ENCODE measurements at regions not wholly inside any gene's neighbourhood (a gene's known extent, or its start where the extent isn't known, plus 50 kb on each side); places are given as distances from the start of the nearest gene placed in this dataset.

GRCh38 chr9:89697553-89697952, 92.7 kb downstream of the GADD45G start:
- no peak for DNase-seq

DNA sequence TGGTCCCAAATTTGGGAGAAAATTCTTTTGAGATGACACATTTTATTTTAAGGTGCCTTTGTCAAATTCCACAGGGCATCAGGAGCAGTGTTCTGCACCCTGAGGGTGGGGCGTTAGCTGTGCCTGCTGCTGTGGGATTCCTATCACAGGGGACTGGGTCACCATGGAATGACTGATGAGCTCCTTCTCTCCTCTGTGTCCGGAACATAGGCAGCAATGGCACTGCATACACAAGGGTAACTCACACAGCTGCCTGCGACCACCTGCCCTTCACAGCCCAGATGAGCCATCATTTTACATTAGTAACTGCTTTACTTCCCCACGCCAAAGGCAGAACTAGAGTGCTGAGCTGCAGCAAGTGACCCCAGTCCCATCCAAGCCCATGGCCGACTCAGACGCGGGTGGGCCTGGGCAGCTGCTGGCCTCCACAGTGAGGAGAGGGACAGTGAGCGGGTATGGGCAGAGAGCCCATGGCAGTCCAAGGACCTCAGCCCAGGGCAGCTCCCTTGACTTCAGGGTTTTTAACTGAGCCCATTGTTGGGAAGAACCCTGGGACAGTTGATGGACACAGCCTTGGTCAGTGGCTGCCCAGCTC, 93.7 kb downstream of the GADD45G start:
- no peak for DNase-seq

DNA sequence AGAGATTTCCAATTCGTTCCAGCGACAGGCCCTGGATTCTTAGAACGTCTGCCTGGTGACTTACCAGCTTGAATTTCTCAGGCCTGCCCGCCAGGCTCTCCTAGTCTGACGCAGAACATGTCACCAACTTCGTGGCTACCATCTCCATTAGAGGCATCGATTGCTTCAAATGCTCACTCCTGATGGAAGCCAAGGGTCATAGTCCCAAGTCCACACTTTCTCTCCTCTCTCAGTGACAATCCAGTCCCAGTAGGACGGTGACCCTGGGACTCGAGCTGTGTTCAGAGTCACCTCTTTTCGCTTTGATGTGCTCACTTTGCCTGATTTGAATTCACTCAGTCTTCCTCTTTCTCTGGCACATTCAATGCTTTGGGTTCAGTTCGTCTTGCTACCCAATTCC, 94.8 kb downstream of the GADD45G start:
- no peak for DNase-seq

DNA sequence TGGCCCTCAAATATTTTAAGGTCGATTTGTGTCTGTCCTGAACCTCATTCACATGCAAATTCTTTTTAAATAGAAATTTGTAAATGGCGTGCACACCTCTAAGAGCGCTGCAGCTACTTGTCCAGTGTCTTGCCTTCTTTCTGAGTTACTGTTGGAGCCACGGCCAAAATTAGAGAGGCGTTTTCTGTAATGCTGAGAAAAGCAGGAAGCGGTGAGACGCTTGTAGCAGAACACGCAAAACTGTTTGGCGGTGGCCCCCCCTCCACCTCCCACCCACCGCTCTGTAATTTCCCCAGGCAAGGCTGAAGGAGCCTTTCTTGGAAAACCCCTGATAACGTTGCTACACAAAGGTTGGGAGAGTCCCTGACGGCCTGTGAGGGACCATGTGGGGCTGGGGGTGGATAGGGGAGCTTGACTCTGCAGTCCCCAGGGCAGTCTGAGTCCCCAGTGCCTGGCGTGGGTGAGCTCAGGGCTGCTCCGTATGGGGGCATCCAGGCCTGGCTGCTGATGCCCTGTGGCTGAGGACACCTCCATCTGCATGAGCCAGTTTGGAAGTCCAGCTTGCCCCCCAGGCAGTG, 96.5 kb downstream of the GADD45G start:
- DNase-seq = peak; percentile 68 to 80

DNA sequence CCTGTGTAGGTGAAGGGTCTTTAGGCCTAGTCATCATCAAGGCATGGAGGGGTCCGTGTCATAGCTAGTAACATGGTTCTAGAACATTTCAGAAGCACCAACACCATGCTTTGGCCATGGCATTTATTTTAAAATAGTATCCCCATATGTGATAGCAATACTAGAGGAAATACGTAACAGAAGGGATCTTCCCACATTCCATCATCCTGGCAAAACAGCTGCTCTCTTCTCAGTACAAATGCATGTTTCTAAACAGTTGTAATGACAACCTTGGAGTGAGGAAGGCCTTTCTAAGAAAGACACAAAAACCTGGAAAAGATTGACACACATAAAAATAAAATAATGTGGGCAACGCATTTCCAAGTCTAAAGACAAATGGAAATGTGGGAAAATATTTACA, 97.6 kb downstream of the GADD45G start:
- no peak for DNase-seq

DNA sequence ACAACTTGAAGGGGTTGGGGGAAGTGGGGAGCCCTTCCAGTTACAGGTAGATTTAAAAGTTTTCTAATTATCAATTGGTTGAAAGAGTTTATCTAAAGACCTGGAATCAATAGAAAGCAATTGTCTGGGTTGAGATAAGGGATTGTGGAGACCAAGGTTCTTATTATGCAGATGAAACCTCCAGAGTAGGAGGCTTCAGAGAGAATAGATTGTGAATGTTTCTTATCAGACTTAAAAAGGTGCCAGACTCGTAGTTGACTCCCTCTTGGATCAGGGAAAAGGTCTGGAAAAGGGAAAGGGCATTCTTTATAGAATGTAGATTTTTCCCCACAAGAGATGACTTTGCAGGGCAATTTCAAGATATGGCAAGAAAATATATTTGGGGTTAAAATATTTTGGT, 100.8 kb downstream of the GADD45G start:
- DNase-seq = no peak

GRCh38 chr9:89706086-89706485, 101.3 kb downstream of the GADD45G start:
- DNase-seq = no peak

DNA sequence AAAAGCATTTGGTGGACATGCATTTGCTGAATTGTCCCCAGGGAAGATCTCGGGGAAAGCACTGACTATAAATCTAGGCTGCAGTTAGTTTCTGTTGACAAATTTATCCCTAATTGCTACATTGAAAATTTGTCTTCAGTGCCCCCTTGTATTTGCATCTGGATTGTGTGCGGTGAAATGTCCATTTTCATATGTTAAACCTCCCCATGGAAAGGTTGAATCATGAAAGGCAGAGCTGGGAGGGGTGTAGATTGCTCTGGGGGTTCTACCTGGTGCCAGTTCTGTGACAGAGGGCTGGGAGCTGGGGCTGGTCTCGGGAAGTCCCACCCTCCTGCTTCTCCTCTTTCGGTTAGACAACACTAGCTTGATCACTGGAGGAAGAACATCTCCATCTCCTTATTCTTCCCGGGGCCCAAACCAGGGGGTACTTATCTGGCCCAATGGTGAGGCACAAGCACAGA, 101.9 kb downstream of the GADD45G start:
- no peak for DNase-seq

DNA sequence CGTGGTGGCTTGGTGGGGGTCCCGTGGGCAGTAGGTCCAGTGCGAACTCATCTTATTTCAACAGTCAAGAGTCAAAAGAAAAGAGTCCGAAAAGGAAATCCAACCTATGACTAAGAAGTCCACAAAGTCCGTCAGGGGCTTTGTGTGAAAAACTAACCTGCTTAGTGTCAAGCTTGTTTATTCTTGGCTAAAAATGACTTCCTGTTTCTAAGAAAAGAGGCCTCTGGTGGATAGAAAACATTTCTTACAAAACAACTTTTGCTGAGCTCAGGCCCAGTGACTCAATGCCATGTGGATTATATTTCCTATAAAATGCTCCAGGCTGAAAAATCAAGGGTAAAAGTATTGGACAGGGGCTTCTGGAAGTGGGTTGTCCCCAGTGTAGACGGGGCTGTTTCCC, 105.9 kb downstream of the GADD45G start:
- peak in 1 of 2 donors; percentile 19 for DNase-seq

DNA sequence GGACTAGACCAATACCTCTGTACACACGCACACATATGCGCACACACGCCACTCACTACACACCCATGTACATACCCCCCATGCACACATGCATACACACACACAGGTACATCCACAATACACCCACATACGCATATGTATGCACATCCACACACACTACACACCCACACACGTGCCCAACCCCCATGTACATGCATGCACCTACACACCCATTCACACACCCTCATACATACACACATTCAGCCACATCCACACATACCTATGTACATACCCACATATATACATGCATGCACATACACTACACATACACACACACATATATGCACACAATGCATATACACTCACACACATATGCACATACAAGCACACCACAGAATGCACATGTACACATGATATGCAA, 107.1 kb downstream of the GADD45G start:
- no peak for DNase-seq

DNA sequence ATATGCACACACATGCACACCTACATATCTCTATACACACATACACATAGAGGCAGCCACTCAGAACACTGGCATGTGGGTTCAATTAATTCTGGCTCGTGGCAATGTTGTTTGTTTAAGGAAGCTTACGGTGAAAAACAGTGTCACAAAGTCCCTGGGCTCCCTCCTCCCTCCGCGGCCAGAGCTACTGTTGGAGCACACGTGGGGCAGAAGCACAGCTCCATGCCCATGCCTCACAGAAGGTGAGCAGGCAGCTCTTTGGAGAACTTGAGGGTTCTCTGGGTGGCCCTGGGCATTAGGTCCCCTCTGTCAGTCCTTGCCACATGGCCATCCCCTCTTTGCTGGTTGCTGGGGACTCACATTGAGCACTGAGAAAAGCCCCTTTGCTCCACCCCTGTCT, 107.5 kb downstream of the GADD45G start:
- no peak for DNase-seq

DNA sequence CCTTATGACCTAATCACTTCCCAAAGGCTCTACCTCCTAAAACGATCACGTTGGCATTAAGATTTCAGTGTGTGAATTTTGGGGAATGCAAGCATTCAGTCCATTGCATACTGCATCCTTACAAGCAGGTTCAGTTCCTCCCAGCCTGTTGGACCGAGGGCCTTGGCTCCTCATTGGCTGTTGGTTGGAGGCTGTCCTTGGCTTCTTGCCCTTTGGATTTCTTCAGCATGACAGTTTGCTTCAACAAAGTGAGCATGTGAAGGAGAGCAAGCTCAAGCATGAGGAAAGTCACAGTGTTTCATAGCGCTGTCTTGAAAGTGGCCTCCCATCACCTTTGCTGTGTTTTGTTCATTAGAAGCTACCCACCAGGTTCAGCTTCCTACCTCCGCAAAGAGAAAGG, 109.5 kb downstream of the GADD45G start:
- DNase-seq = no peak

DNA sequence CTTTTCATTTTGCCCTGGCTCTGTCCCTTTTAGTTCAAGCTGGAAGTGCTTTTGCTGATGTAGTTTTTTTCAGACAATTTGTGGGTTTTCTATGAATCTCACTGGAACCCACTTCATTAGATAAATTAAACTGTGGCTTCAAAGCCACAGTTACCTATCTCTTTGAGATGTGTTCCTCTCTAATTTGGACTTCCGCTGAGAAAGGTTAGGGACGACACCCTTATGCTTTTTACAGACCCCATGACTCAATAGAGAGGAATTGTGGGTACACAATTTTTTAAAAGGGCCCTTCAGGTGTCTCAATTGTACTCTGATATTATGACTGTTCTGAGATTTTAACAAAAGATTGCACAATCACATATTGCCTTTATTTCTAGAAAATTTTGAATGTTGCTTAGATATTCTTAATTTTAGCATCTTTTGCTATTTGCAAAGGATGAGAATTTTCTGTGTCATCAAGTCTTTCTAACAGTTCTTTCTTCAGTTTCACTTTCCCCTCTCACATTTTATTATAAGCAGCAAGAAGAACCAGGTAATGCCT, 110.6 kb downstream of the GADD45G start:
- DNase-seq = peak in 1 of 2 donors; percentile 38

DNA sequence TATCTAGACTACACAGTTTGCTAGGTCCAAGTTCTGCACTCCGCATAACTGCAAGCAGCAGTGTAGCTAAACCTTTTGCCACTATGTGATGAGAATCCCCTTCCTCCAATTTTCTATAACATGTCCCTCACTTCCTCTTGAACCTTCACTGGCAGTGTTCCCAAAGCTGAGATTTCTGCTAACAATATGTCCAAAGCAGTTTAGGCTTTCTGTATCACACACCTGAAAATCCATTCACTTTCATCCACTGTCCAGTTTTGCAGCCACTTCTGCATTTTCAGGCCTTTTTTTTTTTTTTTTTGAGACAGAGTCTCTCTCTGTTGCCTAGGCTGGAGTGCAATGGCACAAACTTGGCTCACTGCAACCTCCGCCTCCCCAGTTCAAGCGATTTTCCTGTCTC, 111.1 kb downstream of the GADD45G start:
- no peak for DNase-seq

- no peak for DNase-seq
These were observed 111.7 kb downstream of the GADD45G start for GRCh38 chr9:89716559-89716958.

DNA sequence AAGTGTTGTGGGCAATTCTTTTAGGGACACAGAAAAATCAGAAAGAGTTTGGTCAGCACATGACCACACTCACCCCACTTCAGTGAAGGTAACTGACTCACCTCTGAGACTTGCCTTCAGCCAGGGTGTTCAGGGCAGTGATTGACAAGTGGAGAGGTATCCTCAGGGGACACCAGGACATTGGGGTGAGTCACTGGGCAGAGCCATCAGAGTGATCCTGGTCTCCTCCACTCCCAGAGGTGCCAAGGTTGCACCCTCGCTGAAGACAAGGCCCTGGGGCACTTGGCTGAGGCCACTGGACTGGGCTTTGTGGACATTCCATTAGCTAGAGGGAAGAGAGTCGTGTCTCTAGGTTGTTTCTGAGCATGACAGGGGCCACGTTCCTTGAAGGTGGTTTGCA, 113.4 kb downstream of the GADD45G start:
- DNase-seq = no peak

GRCh38 chr9:89718651-89719050, 113.8 kb downstream of the GADD45G start:
- no peak for DNase-seq

DNA sequence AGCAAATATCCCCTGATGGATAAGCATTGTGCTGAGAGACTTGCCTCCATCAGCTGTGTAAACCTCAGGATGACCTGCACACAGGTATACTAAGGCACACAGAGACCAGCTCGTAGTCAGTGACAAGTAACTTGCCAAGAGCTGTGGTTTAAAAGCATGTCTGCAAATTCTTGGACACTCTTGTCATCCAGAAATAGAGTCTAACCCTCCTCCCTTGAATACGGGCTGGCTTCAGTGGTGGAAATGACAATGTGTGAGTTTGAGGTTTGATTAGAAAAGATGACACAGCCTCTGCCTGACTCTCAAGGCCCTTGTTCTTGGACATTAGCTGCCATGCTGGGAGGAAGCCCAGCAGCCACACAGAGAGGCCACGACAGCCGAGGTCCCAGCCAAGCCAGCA, 114.4 kb downstream of the GADD45G start:
- DNase-seq = no peak

DNA sequence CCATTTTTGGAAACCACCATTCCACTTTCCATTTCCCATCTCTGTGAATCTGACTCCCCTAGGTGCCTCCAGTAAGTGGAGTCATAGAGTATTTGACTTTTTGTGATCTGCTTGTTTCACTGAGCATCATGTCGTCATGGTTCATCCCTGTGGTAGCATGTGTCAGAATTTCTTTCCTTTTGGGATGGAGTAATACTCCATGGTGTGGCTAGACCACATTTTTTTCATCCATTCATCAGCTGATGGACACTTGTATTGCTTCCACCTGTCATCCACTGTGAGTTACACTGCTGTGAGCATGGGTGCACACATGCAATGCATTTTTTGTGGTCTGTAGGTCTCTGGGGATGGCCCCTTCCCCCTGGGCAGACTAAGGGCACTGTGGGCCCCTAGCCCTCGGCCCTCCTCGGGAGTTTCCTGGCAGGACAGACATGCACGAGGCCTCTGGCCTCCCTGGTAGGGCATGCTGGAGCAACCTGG, 115.9 kb downstream of the GADD45G start:
- no peak for DNase-seq

- DNase-seq = no peak
These were observed 116.4 kb downstream of the GADD45G start for GRCh38 chr9:89721176-89721700.

DNA sequence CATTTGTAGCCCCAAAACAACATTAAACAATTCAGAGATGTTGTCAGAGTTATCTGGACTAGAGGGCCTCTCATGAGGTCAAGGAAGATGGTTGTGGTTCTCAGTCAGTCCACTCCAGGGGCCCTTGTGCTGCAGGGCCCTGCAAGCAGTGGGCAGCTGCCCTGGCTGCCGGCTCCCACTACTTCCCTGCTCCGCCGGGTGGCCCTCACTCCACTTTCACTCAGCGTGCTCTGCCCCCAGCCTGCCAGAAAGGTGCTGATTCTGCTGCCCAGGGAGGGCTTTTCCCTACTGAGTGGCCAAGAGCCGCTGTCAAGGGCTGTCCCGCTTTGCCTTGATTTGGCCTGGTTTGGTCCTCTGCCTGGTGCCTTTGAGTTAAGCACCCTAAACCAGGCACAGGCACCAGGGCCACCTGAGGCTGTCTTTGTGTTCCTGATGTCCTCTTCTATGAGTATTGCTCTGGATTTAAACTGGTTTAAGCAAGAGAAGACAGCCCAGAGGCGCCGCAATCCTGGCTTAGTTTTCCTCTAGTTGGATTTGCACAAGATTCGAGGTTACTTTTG, 117.2 kb downstream of the GADD45G start:
- DNase-seq = no peak

GRCh38 chr9:89722712-89723111, 117.9 kb downstream of the GADD45G start:
- no peak for DNase-seq

DNA sequence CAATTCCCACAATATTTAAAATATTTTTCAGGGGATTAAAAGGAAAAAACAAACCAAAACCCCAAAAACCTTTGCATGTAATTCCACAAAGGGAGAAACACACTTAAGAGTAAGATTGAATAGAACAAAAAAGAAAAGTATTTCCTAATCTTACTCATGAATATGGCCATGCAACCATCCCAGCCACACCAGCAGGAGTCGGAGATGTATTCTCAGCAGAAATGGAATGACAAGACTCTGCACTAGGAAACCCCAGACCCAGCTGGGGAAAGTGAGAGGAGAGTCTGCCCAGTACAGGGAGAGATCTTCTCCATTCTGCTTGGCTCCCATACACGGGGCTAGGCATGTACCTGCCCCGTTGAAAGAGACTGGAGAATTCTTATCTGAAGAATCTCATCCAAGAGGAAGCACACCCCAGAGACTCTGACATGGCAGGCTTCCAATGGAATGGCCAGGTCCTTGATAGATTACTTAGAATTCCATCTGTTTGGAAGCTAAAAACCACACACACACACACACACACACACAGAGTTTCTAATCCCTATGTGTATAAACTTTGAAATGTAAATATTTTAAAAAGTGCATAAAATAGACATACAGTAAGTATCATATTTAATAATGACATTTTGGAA, 118.8 kb downstream of the GADD45G start:
- DNase-seq = no peak

- DNase-seq = no peak
These were observed 119.8 kb downstream of the GADD45G start for GRCh38 chr9:89724659-89725058.

Measured in CD4-positive, alpha-beta T cell treated with Interferon alpha-2 for 1 hour (primary cell).